ENCODE measurements at regions not wholly inside any gene's neighbourhood (a gene's known extent, or its start where the extent isn't known, plus 50 kb on each side); places are given as distances from the start of the nearest gene placed in this dataset.

- TF ChIP-seq POLR2A (IDR thresholded peaks at IDR 0.05; ENCODE audit: low read depth, low read length) (no peak), POLR2AphosphoS5 (IDR thresholded peaks at IDR 0.05; ENCODE audit: low read depth, low read length) (no peak)
These were observed 102.3 kb upstream of the CCDC112 start for GRCh38 chr5:115398719-115399118.
